Activated CD8-positive, alpha-beta memory T cell treated with anti-CD3 and anti-CD28 coated beads, Interleukin-2, amount 50 U/mL, for 1 hour (primary cell): ENCODE measurements at regions not wholly inside any gene's neighbourhood (a gene's known extent, or its start where the extent isn't known, plus 50 kb on each side); places are given as distances from the start of the nearest gene placed in this dataset.

Experiments
- DNase-seq: peaks from one replicate; pipeline ENCODE4 v3.0.0-alpha.2; 2020; ENCODE audit errors: extremely low read depth

DNA sequence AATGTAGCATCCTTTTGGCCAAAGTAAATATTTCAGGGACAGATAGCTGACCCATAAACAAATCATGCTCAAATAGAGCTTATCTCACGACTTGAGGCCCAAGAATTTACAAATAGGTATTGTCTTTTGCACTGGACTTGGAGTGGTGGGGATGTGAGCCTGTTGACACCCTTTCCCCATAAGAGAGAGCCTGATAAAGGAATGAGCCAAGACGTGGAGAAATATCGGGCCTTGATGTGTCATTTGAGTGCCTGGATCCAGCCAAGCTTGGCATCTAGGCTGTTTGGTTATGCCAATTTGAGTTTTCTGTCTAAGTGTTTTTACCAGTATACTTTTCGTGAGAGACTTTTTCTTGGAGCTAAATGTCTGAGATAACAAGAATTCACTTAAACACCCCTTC, 112.9 kb upstream of the RGMA start:
- DNase-seq = no peak

DNA sequence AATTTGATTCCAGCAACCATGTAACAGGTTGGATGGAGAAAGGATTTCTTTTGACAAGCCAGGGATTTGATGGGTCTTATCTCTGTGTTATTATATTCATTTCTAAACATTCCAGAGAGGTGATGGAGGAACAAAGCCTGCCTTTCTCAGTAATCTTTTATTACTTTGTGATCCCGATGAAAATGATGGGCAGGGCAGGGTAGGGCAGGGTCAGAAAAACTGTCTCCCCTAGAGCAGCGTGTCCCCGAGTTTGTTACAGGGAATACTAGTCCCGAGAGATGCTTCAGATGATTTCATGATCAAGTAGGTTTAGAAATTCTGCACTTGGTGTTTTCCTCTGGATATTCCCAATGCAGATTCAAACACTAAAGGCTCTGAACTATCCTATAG, 111.8 kb upstream of the RGMA start:
- DNase-seq = no peak

DNA sequence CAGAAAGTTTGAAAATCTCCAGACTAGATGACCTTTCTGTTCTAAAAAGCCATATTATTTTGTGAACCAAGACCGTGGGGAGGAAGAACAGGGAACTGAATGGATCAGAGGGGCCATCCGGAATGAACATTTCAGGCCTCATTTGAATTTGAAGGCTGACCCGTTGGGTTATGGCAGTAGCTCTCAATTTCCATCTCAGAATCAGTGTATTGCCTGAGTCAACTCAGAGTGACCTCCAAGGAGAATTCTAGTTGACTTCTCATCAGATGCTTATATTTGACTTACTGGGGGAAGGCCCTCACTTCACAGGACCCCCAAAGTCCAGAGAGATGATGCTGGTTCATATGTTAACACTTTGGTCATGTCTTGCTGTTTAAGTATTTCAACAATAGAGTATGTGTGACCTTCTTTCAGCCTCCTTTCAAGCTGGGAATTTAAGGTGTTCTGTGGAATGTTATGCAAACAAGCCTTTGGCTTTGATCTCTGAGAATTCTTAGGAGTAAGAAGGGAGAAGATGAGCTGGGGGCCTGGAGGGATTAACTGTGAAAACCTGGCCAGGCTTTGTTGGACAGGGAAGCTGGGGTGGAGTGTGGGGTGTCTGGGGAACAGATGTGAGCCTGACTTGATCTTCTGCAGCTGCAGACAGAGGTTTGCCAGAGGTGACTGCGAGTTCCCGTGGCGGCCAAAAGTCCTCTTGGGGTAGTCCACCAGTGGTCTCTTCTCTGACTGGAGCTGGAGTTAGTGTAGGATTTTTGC, 111.2 kb upstream of the RGMA start:
- DNase-seq = no peak

DNA sequence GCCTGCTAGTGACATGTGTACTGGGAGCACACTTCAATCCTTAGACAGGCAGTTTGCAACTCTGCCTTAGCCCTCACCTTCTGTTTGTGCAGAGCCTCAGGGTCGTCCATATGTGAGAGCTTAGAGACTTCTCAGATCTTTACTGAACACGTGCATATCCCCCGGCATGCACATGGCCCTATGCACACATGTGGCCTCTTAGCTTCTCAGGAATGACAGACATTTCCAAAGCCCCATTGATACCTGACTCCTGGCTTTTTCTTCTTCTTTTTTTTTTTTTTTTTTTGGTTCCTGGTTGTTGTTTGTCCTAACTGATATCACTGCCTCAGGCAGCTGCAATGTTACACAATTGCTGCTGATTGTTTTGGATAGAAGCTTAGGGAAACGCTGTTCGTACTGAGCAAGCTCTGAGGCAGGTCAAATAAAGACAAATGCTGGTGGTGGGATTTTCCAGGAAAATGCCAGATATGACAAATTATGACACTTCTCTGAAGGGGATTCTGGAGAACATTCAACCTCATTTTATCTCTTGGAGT, 107.2 kb upstream of the RGMA start:
- no peak for DNase-seq

DNA sequence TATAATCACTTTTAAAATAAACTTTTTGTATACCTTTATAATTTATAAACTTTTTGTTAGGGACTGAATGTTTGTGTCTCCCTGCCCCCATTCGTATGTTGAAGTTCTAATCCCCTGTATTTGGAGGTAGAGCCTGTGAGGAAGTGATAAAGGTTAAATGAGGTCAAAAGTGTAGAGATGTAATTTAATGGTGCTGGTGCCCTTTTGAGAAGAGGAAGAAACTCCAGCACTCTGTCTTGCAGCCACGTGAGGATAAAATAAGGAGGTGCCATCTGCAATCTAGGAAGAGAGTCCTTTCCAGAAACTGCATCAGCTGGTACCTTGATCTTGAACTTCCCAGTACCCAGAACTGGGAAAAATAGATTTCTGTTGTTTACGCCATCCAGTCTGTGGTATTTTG, 106.1 kb upstream of the RGMA start:
- DNase-seq = no peak

DNA sequence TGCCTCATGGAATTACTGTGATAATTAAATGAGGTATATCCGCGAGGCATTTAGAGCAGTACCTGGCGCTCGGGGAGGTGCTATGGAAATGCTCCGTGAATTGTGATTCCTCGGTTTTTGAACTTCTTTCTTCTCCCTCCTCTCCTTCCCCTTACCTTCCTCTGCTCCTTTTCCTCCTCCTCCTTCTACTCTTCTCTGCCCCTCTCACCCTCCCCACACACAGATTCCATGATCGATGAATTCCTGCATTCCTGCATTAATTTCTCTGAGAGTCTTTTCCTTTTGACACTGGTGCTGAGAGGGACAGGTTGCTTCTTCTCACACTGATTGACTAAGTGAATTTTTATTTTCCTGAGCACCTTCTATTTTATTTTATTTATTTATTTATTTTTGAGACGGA, 101.2 kb upstream of the RGMA start:
- DNase-seq = no peak

DNA sequence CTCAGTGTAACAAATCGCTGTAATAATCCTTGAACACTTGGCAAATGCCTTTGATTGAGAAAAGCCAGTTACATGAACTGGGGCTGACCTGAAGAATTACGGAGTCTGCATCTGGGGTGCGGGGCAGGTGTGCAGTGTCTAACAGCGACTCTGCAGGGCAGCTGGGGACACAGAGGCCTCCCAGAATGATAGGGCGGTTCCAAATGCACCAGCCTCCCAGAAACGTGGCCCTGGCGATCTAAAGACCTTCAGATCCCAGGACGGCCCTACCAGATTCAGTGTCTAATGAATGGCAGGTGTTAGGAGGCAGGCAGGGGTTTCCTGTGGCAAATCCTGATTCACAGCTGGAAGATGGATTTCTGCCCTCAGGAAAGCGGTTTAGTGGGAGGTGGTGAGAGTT, 100.5 kb upstream of the RGMA start:
- no peak for DNase-seq

DNA sequence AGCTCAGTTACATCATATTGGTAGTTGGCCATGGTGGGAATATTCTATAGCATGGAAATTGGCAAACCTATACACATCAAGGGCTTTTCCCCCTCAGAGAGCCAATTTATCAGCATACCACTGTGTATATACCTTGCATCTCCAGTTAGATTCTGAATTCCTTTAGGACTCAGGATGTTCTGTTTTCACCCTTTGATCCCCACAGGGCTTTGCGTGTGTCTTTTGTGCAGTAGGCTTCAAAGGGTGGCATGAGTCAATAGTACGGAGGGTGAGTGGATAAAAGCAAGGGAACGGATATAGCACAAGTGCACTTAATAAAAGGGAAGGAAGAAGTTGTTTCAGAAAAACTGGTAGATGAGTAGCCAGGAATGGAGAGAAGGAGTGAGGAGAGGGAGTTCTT, 99.2 kb upstream of the RGMA start:
- no peak for DNase-seq

DNA sequence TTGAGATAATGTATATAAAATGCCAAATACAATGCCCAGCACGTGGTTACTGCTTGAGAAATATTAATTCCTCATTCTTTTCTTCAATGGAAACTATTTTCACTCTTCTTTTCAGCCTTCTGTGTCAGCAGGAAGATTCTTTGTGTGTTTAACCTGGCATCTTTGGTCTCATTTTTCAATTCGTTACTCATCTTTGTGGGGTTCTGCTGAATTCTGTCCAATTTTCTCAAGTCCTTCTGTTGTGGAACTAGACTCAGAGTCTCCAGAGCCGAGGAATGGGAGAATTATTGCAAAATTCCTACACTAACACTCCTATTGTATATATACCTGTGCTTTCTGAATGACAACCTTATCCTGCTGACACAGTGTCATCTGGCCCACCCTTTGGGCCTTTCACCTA, 96.8 kb upstream of the RGMA start:
- DNase-seq = no peak

DNA sequence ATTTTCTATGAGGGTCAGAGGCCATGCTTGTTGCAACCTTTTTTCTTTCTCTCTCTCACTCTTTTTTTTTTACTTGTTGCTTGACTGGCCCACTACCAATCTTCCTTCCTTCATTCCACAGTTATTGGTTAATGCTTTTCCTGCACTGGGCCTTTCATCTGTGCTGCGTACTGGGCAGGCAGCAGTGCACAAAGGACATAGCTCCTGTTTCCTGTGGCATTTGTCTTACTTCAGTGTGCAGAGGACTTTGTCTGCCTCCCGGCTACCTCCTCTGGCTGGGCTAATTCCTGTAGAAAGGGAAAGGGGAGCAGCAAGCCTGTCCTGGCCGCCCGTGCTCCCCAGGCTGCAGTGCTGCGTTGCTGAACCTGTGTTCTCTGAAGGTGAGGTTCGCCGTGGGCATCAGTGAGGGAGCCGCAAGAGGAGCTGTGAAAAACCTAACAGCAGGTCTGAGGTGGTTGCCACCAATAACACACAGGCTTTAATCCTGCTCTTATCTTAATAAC, 93.7 kb upstream of the RGMA start:
- DNase-seq = no peak

DNA sequence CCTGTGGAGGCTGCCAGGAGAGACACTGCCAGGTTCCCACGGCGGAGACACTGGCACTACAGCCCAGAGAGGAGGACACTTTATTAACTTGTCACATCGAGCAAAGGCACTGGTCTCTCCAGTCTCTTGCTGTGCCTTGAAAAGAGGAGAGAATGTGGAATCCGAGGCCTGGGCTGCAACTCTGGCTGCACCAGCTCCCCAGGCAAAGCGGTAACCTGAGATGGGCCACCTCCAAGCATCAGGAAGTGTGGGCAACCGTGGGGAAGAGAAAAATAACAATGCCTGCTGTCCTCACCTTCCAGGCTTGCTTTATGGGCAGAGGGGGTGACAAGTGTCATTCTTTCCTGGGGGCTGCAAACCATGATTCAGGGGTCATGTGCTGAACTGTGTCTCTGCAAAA, 91.6 kb upstream of the RGMA start:
- no peak for DNase-seq

DNA sequence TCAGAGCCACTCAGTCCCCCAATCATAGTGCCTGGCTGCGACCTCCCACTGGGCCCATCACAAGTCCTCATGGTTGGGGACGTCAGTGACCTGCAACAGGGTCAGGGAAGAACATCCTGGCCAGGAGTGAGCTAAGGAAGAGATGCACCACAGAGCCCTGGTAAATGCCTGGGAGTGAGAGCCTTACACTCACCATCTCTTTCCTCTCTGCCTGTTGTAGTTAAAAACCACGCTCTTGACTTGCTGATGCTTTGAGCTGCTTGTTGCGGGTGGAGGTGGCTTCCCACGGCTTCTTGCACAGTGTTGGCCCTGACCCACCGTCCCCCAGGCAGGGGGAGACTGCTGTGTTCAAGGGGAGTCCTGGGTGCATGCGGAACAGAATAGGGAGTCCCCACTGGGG, 91.1 kb upstream of the RGMA start:
- no peak for DNase-seq

DNA sequence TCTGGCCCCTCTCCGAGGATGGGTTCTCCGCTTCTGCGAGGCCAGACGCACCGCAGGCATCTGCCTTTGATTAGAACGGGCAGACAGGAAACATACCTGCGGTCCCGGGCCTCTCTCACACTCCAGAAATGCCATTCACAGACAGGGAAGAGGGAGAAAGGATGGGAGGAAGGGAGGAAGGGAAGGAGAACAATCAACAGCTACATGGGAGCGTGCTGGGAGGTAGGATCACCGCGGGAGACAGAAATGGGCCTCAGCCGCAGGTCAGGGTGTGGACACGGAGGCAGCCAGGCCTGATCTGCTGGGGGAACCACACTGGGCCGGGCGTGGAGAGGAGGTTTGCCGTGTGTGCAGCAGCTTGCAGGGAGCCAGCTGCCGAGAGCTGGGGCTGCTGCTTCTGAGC, 90.7 kb upstream of the RGMA start:
- DNase-seq = no peak

DNA sequence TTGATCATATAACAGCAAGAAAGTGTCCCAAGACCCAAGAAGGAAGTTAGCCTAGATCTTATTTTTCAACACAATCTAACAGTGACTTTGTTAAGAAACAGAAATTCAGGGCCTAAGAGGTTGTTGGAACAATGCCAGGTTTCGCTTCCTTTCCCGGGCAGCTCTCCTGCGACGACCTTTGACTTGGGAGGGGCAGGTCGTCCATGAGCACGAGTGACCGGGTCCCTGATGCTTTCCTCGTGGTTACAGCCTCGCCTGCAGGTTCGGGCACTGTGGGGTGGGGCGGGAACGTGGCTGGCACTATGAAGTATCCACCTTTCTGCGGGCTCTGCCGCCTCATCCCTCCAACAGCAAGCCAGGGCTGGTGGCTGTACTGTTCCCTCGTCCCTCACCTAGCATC, 90.1 kb upstream of the RGMA start:
- no peak for DNase-seq

DNA sequence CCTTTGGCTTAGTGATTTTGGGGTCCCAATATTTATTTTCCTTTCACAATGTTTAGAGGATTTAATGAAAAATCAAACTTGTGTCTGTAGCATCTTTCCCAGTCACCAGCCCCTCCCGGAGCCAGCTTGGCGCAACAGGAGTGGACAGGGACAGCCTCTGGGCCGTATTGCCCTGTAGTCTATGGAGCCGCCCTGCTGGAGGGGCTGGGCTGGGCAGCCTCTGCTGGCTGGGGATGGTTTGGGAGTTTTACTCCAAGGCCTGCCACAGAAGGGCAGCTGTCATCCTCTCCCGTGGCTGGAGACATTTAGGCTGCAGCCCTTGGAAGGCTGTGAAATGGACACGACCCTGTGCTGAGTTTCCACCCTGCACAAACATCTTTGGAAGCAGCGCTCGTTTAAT, 89.4 kb upstream of the RGMA start:
- no peak for DNase-seq

DNA sequence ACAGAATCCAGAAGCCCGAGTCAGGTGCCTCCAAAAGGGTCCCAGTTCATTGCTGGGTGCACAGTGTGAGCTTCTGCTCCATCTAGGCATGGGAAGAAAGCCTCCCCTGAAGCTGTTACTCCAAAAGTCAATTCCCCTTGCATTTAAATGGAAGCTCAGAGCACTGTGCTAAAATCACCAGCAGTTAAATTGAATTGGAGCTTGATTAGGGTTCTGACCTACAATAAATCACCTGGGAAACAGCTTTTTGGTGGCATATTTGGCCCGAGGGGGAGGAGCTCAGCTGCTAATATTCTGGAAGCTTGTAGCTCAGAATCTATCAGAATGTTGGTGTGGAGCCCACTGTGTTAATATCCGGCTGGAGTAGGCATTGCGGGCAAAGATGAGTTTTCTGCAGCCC, 87.1 kb upstream of the RGMA start:
- no peak for DNase-seq

DNA sequence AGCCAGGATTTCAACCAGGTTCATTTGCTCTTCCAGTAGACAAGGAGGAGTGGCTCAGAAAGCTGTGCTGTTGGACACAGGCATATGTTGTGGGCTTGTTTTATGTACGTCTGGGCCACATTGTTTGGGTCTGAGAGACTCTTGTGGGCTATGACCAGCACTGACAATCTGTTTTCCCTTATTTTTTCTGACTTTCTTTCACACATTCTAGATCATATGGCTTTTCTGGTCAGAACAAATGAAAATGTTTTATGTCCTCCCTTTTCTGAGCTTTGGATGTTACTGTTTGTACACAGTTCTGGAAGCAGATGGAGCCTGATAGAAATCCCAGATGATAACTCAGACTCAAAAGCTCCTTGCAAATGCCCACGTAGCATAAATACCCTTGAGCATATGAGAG, 85.8 kb upstream of the RGMA start:
- DNase-seq = no peak

DNA sequence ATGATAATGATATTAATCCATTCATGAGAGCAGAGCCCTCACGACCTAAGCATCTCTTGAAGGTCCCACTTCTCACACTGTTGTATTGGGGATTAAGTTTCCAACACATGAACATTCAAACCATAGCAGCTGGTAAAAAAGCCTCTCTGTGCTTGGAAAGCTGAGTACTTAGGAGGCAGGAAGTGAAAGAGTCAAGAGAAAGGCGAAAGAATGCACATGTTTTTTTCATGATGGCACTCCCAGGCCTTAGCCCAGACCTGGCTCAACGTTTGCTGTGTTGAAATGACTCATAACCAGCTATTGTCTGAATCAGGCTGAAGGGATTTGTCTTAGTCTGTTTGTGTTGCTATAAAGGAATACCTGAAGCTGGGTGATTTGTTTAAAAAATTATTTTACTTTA, 84.4 kb upstream of the RGMA start:
- no peak for DNase-seq

DNA sequence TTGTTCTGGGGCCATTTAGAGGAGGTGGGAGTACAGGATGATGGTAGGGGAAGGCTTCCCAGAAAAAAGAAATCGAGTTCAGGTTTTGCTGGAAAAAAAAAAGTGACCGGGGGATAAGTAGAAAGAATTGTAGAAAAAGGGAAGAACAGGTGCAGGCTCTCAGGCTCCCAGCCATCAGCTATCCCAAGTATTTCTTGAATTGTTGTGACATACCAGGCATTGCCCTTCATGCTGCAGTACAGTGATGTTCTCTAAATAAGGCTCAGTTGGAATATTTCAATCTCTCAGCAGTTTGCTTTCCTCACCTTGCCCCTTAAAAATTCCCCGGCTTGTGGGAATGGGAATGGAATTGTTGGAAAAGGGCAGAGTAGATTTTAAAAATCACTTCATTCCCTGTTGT, 82.5 kb upstream of the RGMA start:
- DNase-seq = no peak

DNA sequence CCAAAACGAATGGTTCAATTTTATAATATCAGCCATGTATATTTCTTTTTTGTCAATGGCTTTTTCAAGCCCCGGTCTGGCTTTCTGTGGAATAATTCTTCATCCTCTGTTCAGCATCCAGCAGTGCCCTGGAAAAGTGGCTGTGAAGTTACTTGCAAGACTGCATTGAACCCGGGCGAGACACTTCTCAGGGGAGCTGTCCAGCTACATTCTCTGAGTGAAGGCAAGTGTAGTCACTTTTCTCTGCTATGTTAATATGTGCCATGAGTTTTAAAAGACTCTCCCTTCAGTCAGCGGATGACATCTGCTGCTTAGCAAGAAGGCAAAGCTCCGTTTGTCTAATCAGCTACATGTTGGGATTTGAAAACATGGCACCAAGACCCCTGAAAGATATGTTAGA, 81.3 kb upstream of the RGMA start:
- DNase-seq = no peak

DNA sequence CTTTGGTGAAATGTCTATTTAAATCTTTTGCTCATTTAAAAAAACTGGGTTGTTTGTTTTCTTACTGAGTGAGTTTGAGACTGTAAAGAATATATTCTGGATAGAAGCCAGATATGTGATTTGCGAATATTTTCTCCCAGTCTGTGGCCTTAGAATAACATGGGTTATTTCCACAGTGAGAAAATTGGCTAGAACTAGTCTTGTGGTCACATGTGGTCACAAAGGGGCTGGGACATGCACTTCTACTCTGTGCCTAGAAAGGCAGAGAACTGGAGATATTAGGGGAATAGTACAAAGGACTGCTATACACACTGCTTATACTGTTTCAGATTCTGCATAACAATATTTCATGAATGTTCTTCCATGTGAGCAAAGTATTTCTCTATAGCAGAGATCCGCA, 79.9 kb upstream of the RGMA start:
- no peak for DNase-seq

DNA sequence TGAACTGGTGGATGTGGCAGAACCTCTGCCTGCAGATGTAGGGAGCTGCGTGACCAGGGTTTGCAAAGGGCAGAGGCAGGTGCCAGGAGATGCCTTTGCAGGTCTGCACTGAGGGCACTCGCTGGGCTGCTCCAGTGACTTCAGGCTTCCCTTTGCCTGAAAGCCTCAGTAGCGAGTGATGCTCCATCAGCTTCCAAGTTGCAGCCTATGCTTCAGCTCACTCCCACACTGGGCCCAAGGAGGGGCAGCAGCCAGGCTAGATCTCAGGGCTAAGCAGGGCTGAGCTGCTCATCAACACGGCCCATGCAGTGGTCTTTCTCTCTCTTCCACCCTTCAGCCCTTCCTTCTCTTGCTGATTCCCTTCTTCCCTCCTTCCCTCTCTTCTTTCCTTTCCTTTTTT, 78.3 kb upstream of the RGMA start:
- DNase-seq = no peak

DNA sequence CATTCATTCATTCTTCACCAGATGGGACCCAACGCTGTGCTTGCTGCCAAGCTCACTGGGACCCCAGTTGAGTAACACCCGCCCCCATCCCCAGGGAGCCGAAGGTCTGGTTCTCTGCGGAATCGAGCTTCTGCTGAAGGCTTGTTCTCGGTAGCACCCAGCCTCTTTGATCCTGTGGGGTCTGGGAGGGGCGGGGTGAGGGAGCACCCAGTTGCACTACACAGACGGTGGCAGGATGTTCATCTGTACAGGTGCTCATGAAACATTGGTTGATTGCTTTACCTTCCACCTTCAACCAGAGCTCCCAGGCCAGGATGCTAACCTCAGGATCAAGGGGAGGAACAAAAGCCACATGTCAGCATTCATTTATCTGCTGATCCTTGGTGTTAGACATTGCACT, 77.7 kb upstream of the RGMA start:
- DNase-seq = no peak
